Ectodermal cell (in vitro differentiated cells): ENCODE measurements at regions not wholly inside any gene's neighbourhood (a gene's known extent, or its start where the extent isn't known, plus 50 kb on each side); places are given as distances from the start of the nearest gene placed in this dataset.

Source experiments
- H3K27ac ChIP-seq: 2 replicates; pipeline ENCODE4 v1.7.0; 2013; ENCODE audit warnings: mild to moderate bottlenecking, low read depth, low read length; ENCODE audit not compliant: insufficient read depth, poor library complexity, severe bottlenecking
- H3K27me3 ChIP-seq: 2 replicates; pipeline ENCODE4 v1.7.0; 2013; ENCODE audit warnings: mild to moderate bottlenecking, low read length; ENCODE audit not compliant: insufficient read depth, control insufficient read depth, poor library complexity, severe bottlenecking
- H3K36me3 ChIP-seq: one replicate; pipeline ENCODE4 v1.7.0; 2013; ENCODE audit warnings: low read length; ENCODE audit not compliant: control insufficient read depth, insufficient read depth
- H3K4me1 ChIP-seq: one replicate; pipeline ENCODE4 v1.7.0; 2013; ENCODE audit warnings: low read length; ENCODE audit not compliant: control insufficient read depth, insufficient read depth
- H3K4me3 ChIP-seq: 2 replicates; pipeline ENCODE4 v1.7.0; 2013; ENCODE audit warnings: low read depth, low read length, control low read depth; ENCODE audit not compliant: insufficient read depth
- H3K9me3 ChIP-seq: 2 replicates; pipeline ENCODE4 v1.7.0; 2013; ENCODE audit warnings: mild to moderate bottlenecking, low read length, moderate library complexity; ENCODE audit not compliant: control insufficient read depth
- WGBS, 2 experiments: methylation state at CpG; one replicate each; pipeline ENCODE4 v1.1.7; 2013; ENCODE audit warnings: missing lambda C conversion rate in 2 of 2; 5-methylcytosine and 5-hydroxymethylcytosine counted together

DNA sequence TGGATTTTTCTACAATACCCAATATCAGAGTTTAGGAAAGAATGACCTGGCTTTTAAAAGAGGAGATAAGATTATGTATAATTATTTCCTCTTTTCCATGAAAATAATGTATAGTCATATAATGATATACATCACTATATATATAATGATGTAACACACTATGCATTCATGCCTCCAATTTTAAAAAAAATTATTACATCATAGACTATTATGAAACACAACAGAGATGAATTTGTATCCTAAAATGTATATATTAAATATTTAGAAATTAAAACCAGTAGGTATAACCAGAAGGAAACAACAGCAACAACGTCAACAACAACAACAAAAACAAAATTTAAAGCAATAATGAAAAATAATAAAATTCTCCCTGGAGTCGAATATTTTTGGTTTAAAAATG lies 1856.5 kb upstream of the CDH6 start:
- Histone ChIP-seq H3K27ac (no peak overlapping the region), H3K4me1 (no peaks in the 10 kb centered on the region), H3K36me3 (no peaks in the 10 kb centered on the region), H3K27me3 (no peaks in the 10 kb centered on the region), H3K9me3 (no peaks in the 10 kb centered on the region), H3K4me3 (no peak overlapping the region)
- no CpG with 5 or more reads among the region's 2 CpGs for WGBS, 2 experiments

DNA sequence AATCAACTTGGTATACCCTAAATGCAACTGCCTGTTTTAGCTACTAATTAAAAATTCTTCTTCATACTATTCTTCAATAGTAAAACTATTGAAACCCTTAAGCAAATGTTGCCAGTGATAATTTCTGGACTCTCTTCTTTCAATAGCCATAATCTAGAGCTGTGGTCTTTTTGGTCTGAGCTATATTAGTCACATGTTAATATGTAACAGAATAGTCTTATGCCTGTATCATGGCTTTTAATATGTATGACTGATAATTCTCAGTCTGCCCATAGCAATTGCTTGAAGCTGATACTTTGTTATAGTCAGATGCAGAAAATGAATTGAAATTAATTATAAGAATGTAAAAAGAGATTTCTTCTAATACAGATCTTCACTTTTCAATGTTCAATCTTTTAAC lies 1871.9 kb upstream of the CDH6 start:
- Histone ChIP-seq H3K4me1 (no peaks in the 10 kb centered on the region), H3K4me3 (no peak overlapping the region), H3K36me3 (no peaks in the 10 kb centered on the region), H3K27me3 (no peaks in the 10 kb centered on the region), H3K9me3 (no peaks in the 10 kb centered on the region), H3K27ac (no peak overlapping the region)

DNA sequence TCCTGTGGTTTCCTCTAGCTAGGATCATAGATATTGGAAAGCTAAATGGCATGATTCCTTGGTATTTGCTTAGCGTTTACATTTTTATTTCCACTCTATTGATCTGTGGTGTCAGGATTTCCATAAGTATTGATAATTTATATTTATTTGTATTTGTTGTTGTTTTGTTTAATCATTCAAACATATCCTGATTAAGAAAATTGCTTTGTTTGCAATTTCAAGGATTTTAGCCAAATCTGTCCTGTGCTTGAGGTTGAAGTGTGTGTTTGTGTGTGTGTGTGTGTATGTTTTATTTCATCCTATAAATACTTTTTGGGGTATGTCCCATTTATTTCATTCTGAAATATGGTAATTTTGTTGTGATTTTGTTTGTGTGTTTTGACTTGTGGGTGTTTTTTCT lies 1884.1 kb upstream of the CDH6 start:
- no CpG with 5 or more reads among the region's 1 CpG for WGBS, 2 experiments
- Histone ChIP-seq H3K4me1 (no peaks in the 10 kb centered on the region), H3K36me3 (no peaks in the 10 kb centered on the region), H3K27me3 (no peaks in the 10 kb centered on the region), H3K27ac (no peak overlapping the region), H3K9me3 (no peaks in the 10 kb centered on the region), H3K4me3 (no peak overlapping the region)

DNA sequence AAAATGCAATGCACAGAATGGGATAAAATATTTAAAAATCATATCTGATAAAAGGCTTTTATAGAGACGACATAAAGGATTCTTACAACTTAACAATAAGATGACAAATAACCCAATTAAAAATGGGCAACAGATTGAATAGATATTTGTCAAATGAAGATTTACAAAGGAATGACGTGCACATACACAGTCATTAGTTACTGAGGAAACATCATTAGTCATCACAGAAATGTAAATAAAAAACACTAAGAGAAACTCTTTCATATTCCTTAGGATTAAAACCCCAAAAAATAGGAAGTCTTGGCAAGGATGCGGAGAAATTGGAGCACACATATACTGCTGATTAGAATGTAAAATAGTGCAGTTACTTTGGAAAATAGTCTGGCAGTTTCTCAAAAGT lies 1886.0 kb upstream of the CDH6 start:
- WGBS, 2 experiments, result 93% methylated on average over 3 of the region's 3 CpGs; no CpG with 5 or more reads in 1 of the 2 experiments
- H3K36me3 ChIP-seq, result no peaks in the 10 kb centered on the region

DNA sequence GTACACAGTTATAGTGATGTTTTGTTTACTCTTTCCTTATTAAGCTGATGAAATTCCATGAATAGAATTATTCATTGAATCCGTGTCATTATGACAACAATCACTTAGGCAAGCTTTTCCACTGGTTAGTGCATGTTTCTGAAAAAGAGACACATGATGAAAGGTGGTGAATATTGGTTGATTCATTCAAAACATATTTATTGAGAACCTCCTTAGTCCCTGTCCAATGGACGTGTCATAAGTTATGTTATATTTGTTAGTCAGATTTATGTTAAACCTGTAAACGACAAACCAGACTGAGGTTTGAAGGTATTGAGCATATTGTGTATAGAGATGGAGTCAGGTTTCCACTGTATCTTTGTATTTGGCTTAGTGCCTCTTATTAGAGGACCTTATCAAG lies 1888.9 kb upstream of the CDH6 start:
- no peak overlapping the region for H3K27ac ChIP-seq
- no peaks in the 10 kb centered on the region for H3K9me3 ChIP-seq
- 85 to 98% methylated on average over 3 of the region's 3 CpGs for WGBS, 2 experiments
- H3K4me3 ChIP-seq, result no peak overlapping the region
- no peaks in the 10 kb centered on the region for H3K36me3 ChIP-seq
- H3K4me1 ChIP-seq, result no peaks in the 10 kb centered on the region
- no peaks in the 10 kb centered on the region for H3K27me3 ChIP-seq

More for the DNA sequence above, 1886.0 kb upstream of the CDH6 start:
- no peak overlapping the region for H3K4me3 ChIP-seq
- H3K4me1 ChIP-seq, result no peaks in the 10 kb centered on the region
- no peaks in the 10 kb centered on the region for H3K27me3 ChIP-seq
- H3K9me3 ChIP-seq, result no peaks in the 10 kb centered on the region
- no peak overlapping the region for H3K27ac ChIP-seq

DNA sequence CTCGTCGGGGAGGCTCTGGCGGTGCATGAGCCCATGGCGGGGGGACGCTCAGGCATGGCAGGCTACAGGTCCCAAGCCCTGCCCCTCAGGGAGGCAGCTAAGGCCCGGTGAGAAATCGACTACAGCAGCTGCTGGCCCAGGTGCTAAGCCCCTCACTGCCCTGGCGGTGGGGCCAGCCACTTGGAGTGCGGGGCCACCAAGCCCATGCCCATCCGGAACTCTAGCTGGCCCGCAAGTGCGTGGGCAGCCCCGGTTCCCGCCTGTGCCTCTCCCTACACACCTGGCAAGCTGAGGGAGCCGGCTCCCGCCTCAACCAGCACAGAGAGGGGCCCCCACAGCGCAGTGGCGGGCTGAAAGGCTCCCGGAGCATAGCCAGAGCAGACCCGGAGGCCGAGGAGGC lies 1896.9 kb upstream of the CDH6 start:
- Histone ChIP-seq H3K9me3 (no peaks in the 10 kb centered on the region), H3K27me3 (no peaks in the 10 kb centered on the region), H3K4me3 (no peak overlapping the region), H3K27ac (no peak overlapping the region), H3K4me1 (no peaks in the 10 kb centered on the region), H3K36me3 (no peaks in the 10 kb centered on the region)
- WGBS, 2 experiments, result 96 to 97% methylated on average over 21 of the region's 21 CpGs

DNA sequence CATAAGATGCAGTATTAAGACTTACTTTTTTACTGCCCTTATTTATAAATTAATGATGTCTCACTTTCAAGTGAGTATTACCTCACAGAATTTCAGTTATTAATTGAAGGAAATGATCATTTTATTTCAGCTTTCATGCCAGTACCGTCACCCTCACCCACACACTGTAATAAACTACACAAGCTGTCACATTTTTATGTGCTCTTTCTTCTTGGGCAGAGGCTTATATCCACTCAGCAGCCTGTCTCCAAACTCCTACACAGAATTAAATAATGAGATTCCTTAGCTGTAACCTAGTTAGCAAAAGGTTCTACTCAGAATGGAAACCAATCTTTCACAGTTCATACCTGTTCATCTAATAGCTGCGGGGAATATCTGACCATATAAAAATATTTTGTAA lies 1915.8 kb upstream of the CDH6 start:
- no peaks in the 10 kb centered on the region for H3K36me3 ChIP-seq
- H3K4me3 ChIP-seq, result no peak overlapping the region
- H3K27ac ChIP-seq, result no peak overlapping the region
- no peaks in the 10 kb centered on the region for H3K9me3 ChIP-seq
- no peaks in the 10 kb centered on the region for H3K4me1 ChIP-seq
- WGBS, 2 experiments, result 85 to 90% methylated on average over 2 of the region's 2 CpGs
- H3K27me3 ChIP-seq, result no peaks in the 10 kb centered on the region

DNA sequence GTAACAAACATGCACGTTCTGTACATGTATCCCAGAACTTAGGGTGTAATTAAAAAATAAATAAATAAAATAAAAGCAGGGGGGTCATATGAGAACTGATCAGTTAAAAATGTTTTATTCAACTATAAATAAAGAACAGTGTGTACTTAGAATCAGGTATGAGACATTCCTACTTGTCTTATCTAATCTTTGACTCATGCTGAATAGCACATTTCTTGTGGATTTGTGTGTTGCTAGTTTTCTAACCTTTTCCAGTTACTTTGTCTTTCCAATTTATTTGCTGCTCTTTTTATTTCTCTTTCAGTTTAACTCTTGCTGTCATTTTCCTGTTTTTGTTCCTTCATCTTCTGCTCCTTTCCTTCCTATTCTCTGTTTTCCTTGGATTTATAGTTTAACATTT lies 1917.1 kb upstream of the CDH6 start:
- H3K4me1 ChIP-seq, result no peaks in the 10 kb centered on the region
- WGBS, 2 experiments, result 86% methylated on average over 1 of the region's 1 CpG; no CpG with 5 or more reads in 1 of the 2 experiments

DNA sequence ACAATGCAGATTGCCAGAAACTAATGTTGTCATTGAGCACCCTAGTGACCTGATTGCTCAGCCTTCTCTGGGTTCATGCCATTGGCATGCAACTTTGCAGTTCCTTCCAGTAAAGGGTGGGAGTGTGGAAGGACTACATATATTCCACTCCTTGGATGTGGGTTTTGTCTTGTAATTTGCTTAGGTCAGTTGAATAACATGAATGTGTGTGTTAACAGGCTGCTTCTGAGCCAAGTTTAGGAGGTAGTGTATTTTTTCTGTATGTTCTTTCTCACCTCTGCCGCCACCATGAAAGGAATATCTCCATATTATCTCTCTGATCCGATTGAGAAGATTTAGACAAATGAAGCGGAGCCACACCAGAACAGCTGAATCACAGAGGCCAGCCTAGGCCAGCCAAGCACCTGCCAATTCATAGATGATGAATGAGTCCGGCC lies 1929.6 kb upstream of the CDH6 start:
- Histone ChIP-seq H3K27ac (no peak overlapping the region), H3K4me1 (no peaks in the 10 kb centered on the region), H3K36me3 (no peaks in the 10 kb centered on the region), H3K27me3 (no peaks in the 10 kb centered on the region), H3K9me3 (no peaks in the 10 kb centered on the region), H3K4me3 (no peak overlapping the region)
- WGBS, 2 experiments, result 97 to 98% methylated on average over 4 of the region's 4 CpGs

More for the DNA sequence above, 1917.1 kb upstream of the CDH6 start:
- Histone ChIP-seq H3K9me3 (no peaks in the 10 kb centered on the region), H3K36me3 (no peaks in the 10 kb centered on the region), H3K27ac (no peak overlapping the region), H3K4me3 (no peak overlapping the region), H3K27me3 (no peaks in the 10 kb centered on the region)

DNA sequence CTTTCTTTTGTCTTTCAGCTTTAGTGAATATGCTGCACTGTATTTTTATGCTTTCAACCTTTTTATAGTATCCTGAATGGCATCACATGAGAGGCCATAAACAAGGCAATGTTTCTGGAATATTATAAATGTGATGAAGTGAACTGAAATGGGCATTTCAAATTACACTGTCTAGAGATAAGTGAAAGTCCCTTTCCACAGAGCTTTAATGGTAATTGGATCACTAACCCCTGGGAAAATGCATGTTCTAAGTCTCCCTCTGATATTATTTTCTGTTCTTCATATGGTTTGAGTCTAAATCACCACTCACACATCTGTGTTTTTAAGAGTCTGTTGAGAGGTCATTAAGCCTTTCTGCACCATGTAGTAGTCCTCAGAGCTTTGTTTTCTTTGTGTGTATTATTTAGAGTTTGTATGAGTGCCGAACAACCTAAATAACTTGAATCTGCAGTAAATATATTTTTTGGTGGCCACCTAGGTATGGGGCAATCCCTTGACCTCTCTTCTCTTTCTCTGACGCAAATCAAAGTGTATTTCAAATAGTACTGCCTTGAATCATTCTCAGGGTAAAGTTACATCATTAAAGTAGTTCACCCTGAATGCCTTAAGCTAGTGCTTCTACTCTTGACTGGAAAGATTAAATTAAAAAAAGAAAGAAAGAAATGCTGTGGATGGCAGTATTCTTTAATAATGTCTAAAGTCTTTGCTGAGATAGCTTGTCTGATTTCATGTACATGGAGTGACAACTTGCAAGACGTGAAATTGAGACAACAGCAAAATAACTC lies 1931.0 kb upstream of the CDH6 start:
- Histone ChIP-seq H3K4me1 (no peaks in the 10 kb centered on the region), H3K27ac (no peak overlapping the region), H3K27me3 (no peaks in the 10 kb centered on the region), H3K36me3 (no peaks in the 10 kb centered on the region), H3K9me3 (no peaks in the 10 kb centered on the region), H3K4me3 (no peak overlapping the region)
- 89 to 95% methylated on average over 3 of the region's 3 CpGs for WGBS, 2 experiments
